Middle frontal gyrus (tissue), 1 donor: ENCODE measurements at regions not wholly inside any gene's neighbourhood (a gene's known extent, or its start where the extent isn't known, plus 50 kb on each side); places are given as distances from the start of the nearest gene placed in this dataset.
A peak's percentile ranks its signal among the peaks of the same experiment; 100 is the strongest.

Source experiments
- DNase-seq: peaks from one replicate; pipeline ENCODE4 v3.0.0-alpha.2; 2015; ENCODE audit warnings: low spot score; ENCODE audit errors: extremely low spot score

GRCh38 chr12:61701471-61701870, 558.7 kb upstream of the USP15 start:
- DNase-seq: no peak

GRCh38 chr12:61706783-61707182, 553.4 kb upstream of the USP15 start:
- no peak for DNase-seq

DNA sequence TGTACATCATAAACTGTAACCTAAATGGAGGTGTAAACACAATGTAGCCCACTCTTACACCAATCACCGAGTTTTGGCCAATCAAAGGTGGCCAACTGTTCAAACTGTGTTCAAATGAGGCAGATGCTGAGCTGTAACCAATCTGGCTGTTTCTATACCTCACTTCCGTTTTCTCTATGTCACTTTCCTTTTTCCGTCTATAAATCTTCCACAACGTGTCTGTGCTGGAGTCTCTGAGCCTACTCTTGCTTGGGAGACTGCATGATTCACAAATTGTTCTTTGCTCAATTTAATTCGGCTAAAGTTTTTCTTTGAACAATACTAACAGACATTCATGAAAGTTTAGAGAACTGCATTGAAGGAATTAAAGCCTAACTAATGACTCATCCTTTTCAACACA, 547.1 kb upstream of the USP15 start:
- DNase-seq: no peak

DNA sequence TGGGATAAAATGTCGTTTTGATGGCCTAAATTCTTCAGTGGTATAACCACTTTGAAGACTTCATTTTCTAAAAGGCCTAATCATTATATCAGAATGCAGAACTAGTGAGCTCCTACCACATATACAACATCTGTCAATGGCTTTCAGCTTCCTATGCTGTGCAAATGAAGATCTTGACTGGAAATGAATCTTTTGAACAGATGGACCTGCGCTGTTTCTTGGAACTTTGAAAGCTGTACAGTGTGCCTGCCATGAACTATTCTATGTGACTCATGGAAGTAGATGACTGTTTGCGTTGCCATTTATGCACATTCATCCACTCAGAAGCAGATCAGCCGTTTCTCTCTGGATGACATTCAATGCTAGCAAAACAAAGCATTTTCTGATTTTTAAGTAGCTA, 542.2 kb upstream of the USP15 start:
- peak; percentile 29 for DNase-seq

DNA sequence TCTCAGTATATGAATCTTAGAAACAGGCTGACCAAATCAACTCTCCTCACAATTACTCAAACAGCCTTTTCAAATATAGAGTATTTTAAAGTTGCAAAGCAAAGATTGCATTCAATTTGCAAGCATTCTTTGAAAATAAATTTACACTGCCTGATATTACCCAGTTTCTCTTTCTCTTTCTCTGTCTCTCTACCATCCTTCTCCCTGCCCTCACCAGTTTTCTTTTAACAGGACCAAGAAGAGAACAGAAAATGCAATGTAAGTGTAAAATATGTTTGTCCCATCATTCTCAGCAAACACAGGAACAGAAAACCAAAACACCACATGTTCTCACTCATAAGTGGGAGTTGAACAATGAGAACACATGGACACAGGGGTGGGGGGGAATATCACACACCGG, 520.3 kb upstream of the USP15 start:
- DNase-seq: no peak

- DNase-seq: no peak
Measured at GRCh38 chr12:61750604-61751003, 509.6 kb upstream of the USP15 start.

GRCh38 chr12:61754214-61754613, 506.0 kb upstream of the USP15 start:
- no peak for DNase-seq

DNA sequence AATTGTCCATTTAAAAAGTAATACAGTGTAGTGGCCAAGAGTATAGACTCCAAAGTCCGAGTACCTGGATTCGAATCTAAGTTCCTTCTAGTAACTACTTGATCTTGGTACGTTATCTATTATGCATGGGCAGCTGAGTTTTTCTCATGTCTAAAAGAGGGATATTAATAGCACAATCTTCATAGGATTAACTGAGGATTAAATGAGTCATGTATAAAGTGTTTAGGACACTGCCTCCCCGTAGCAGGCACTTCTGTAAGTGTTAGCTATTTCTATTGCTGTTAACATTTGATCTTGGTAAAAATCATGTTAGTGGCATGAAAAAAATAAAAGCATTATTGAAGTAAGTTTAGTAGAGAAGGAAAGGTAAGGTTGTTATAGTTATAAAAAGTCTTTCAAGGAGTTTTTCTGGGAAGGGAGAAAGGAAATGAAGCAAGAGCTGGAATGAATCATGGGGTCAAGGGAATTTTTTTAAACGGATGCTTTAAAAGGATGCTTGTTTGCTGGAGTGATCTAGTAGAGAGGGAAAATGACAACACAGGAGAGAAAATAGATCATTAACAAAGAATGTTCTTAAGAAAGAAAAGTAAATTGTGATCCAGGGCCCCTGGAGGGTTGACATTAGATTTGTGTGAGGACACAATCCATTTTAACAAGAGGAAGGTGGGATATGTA, 502.2 kb upstream of the USP15 start:
- no peak for DNase-seq

GRCh38 chr12:61758661-61759060, 501.5 kb upstream of the USP15 start:
- DNase-seq: no peak

DNA sequence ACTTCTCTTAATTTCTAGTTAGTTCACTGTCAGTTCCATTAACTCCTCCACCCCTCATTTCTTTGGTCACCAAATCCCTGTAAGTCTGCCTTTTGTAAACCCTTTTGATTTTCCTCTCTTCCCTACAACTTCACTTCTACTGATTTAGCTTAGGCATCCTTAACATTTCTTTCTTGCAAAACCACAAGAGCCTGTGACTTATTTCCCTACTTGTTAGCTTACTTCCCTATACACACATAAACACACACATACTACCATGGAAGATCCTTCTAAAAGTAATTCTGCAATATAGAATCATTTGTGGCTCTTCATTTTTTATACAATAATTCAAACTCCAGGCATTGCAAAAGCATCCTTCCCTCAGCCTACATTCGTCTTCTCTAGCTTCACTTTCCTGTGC, 494.3 kb upstream of the USP15 start:
- DNase-seq: no peak

DNA sequence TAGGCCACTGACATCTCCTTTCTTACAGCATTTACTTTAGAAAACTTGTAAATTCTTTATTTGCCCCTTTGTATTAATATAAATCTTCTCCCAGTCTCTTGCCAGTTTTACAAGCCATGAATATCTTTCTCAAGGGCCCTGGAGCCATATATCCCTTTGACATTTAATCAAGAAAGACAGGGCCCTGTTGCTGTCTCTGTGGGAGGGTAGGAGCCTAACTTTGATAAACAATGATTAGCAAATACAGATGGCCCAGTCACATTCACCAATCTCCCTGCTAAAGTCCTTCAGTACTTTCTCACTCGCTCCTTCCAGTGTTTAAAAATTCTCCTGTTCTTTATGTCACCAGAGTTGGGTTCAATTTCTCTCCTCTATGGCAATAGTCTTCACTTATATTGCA, 479.8 kb upstream of the USP15 start:
- DNase-seq: no peak

GRCh38 chr12:61781021-61781581, 479.1 kb upstream of the USP15 start:
- no peak for DNase-seq

GRCh38 chr12:61796846-61797245, 463.4 kb upstream of the USP15 start:
- no peak for DNase-seq

DNA sequence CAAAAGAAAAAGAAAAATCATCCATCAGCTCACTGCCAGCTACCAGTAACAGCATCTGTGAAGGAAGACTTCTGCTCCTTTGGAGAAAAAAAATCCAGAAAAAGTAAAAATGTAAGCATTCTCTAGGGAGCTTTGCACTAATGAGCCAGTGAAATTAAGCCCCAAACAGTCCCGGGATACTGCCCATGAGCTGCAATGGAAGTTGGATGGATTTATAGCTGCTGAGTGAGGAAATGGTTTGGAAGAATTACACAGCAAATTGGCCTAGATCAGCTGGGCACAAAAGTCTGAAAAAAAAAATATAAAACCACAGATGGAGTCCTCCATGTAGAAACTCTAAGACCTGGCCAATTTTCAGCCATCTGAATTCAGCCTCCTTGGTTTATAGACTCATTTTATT, 462.9 kb upstream of the USP15 start:
- no peak for DNase-seq

GRCh38 chr12:61798778-61799177, 461.4 kb upstream of the USP15 start:
- peak; percentile 54 for DNase-seq

DNA sequence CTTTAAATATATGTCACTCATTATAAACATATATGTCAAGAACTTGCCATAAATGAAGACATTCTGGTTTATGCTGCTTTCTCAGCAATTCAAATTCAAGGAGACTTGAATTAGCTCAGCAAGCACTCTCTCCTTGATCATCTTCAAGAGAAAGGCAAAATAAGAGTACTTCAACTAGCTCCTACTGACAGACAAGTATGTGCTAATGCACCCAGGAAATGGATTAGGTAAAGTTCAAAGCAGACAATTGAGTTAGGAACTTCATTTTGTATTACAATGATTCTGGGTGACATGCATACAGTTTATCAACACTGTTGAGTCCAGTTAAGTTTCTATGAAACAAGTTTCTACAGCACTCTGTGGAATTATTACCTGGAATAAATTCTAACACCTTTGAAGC, 455.9 kb upstream of the USP15 start:
- no peak for DNase-seq

DNA sequence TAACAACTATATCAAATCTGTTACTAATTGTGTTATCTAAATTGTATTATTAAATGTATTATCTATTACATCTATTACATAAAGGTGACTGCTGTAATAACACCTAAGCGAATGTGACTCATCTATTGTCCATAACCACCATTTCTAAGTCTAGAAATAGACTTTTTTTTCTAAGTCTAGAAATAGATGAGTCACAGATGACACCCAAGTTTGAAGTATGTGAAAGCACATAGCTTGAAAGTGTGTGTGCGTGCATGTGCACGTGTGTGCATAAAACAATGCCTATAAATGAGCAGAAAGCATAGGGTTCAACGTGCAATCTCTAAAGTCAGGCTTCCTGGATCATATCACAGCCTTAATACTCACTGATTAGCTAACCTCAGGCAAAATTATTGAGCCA, 451.3 kb upstream of the USP15 start:
- no peak for DNase-seq

DNA sequence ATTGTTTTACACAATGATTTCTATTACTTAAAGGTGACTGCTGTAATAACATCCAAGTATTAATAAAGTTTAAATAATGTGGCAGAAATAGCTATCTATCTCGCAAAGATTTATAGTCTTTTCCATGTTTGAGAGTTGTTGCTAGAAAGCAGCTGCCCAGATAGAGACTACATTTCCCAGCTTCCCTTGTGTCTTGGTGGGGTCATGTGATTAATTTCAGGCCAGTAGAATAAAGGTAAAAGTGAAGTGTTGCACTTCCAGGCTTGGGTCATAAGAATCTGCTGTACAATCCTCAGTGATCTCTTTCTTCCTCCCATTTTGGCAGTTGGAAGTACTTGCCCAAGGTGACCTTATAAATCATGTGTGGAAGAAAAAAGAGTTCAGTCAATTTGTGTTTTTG, 449.7 kb upstream of the USP15 start:
- DNase-seq: no peak

DNA sequence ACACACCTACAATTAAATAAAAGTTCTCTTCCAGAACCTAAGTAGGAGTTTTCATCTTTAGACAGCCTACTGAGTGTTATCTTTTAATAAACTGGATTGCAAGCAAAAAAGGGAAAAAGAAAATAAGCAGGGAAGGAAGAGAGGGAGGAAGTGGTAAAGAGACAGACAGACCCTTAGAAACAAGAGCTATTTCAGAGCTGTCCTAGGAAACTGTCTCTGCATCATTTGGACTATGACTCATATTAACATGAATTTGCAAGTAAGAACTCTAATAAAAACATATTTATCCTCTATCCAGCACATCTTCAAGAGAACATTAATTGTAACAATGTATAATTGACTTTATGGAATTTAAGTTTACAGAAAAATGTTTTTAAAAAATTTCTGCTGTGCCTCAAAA, 438.8 kb upstream of the USP15 start:
- no peak for DNase-seq

DNA sequence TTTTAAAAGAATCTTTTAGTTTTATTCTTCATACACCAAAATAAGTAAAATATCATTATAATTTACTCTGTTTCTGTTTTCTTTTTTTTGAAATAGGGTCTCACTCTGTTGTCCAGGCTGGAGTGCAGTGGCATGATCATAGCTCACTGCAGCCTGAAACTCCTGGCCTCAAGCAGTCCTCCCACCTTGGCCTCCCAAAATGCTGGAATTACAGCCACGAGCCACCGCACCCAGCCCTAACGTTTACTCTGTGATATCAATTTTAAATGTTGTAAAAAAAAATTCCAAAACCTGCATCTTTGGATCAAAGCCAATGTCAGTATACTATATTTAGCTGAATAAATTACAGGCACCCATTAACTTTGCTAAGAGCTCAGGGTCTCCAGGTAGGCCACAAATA, 437.1 kb upstream of the USP15 start:
- no peak for DNase-seq

DNA sequence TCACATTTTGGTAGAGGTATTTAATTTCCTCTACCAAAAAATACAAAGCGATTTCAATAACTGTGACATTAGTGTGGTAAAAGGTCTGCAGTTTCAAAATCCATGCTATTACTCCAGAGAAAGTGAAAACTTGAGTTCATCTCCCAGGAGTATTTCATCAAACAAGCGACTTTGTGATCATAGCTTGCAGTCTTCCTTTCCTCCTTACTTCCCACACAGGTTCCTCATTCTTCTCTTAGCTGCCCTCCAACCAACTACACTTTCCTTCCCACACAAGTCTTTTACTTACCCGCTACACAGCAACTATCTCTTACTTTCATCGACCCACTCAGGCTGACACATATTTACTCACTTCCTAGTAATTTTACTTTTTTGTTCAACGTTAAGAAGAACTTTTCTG, 413.4 kb upstream of the USP15 start:
- DNase-seq: no peak

GRCh38 chr12:61848893-61849292, 411.3 kb upstream of the USP15 start:
- DNase-seq: no peak

GRCh38 chr12:61853945-61854344, 406.3 kb upstream of the USP15 start:
- no peak for DNase-seq

DNA sequence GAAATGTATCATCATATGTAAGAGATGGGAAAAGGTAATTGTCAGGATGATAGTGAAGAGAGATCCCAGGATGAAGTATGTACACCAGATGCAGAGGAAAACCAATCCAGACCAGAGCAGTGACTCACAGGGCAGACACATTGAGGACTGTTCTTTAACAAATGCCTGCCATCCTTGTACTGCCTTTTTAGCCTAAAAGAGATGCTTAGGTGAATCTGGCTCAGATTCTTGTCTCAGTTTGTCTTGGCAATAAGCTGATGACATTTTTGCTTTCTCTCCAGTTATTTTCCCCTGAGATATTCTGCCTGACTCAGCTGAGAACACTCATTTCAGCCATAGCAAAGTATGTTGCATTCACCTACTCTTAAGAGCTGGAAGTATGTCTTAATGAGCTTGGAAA, 405.3 kb upstream of the USP15 start:
- no peak for DNase-seq
